Endothelial cell of umbilical vein (primary cell): ENCODE measurements at regions not wholly inside any gene's neighbourhood (a gene's known extent, or its start where the extent isn't known, plus 50 kb on each side); places are given as distances from the start of the nearest gene placed in this dataset.

Experiments
- BruUV-seq: library from RNA; stranded (reverse); fragments of 400-500 nt; replicated peaks from 2 replicates; lab custom pipeline; 2021; lab: Mats Ljungman, UMichigan
- CTCF ChIA-PET: fragments of 300-600, 350-600 bp; sonication (Branson Sonifier 250); formaldehyde crosslinking; loops from one replicate; lab custom pipeline; 2021; ENCODE audit warnings: antibody characterized with exemption, inconsistent platforms; lab: Charles Lee
- POLR2A ChIA-PET: fragments of 300-600, 350-600 bp; sonication (Branson Sonifier 250); formaldehyde crosslinking; loops from one replicate; lab custom pipeline; 2021; ENCODE audit warnings: antibody characterized with exemption, inconsistent platforms; lab: Charles Lee
- DNase-seq: peaks from one replicate; pipeline ENCODE4 v3.0.0-alpha.2; 2011; ENCODE audit warnings: low read depth, low spot score
- FAIRE-seq: peaks from 2 replicates; lab custom pipeline; 2011; peaks lifted over from hg19 to GRCh38; lab: Jason Lieb, UNC
- H2AFZ ChIP-seq: 2 replicates; pipeline ENCODE4 v1.6.0; 2012; ENCODE audit warnings: low read depth, low read length, control low read depth, inconsistent platforms
- H3K27ac ChIP-seq: 2 replicates; pipeline ENCODE4 v1.5.1; 2011; ENCODE audit warnings: low read depth, mild to moderate bottlenecking, control low read depth, low read length, moderate library complexity; ENCODE audit not compliant: insufficient read depth
- H3K27me3 ChIP-seq, 2 experiments: 2 replicates each; pipeline versions ENCODE4 v1.6.0 to v1.6.1; 2011; ENCODE audit warnings: low read length in 2 of 2, mixed read lengths in 1 of 2; ENCODE audit not compliant: control insufficient read depth in 2 of 2, insufficient read depth in 2 of 2
- H3K36me3 ChIP-seq, 2 experiments: 2 replicates in 1 of 2; 3 replicates in 1 of 2; pipeline ENCODE4 v1.5.1; 2011; ENCODE audit warnings: low read length in 2 of 2, mild to moderate bottlenecking in 1 of 2, moderate library complexity in 1 of 2; ENCODE audit not compliant: control insufficient read depth in 2 of 2, insufficient read depth in 2 of 2; ENCODE audit errors: extremely low read depth in 1 of 2
- H3K4me1 ChIP-seq: 3 replicates; pipeline ENCODE4 v1.5.1; 2011; ENCODE audit warnings: mild to moderate bottlenecking, low read length; ENCODE audit not compliant: control insufficient read depth, insufficient read depth; ENCODE audit errors: extremely low read depth
- H3K4me2 ChIP-seq: 2 replicates; pipeline ENCODE4 v1.6.1; 2011; ENCODE audit warnings: low read length, control low read depth, mixed read lengths; ENCODE audit not compliant: insufficient read depth
- H3K4me3 ChIP-seq, 3 experiments: fragments of 200-600 bp in 1 of 3; sonication (generic), shearing (Covaris generic) in 1 of 3; replicated peaks in 1 of 3; 2 replicates each; pipeline ENCODE4 v1.5.1; 2011 to 2016; ENCODE audit warnings: control low read depth in 3 of 3, low read length in 3 of 3, mild to moderate bottlenecking in 2 of 3, inconsistent platforms in 1 of 3, low read depth in 1 of 3, moderate library complexity in 1 of 3; ENCODE audit not compliant: insufficient read depth in 1 of 3
- H3K79me2 ChIP-seq: 2 replicates; pipeline ENCODE4 v1.6.0; 2012; ENCODE audit warnings: low read length, inconsistent platforms; ENCODE audit not compliant: control insufficient read depth, insufficient read depth
- H3K9ac ChIP-seq: replicated peaks from 2 replicates; pipeline ENCODE3; 2011; ENCODE audit warnings: low read length, control low read depth; ENCODE audit not compliant: insufficient read depth; ENCODE audit errors: extremely low read depth
- H3K9me1 ChIP-seq: replicated peaks from 3 replicates; pipeline ENCODE4 v1.6.0; 2011; ENCODE audit warnings: mild to moderate bottlenecking, low read length; ENCODE audit not compliant: control insufficient read depth, insufficient read depth; ENCODE audit errors: extremely low read depth
- H3K9me3 ChIP-seq: replicated peaks from 2 replicates; pipeline ENCODE4 v1.5.1; 2012; ENCODE audit warnings: low read length, inconsistent platforms; ENCODE audit not compliant: control insufficient read depth, insufficient read depth
- H4K20me1 ChIP-seq: replicated peaks from 2 replicates; pipeline ENCODE3; 2011; ENCODE audit warnings: mild to moderate bottlenecking, low read length; ENCODE audit not compliant: control insufficient read depth, insufficient read depth; ENCODE audit errors: extremely low read depth
- EZH2 ChIP-seq: IDR thresholded peaks from 2 replicates; pipeline ENCODE4 v1.6.1; 2012; ENCODE audit warnings: borderline replicate concordance, low read depth, mild to moderate bottlenecking, moderate library complexity, low read length, inconsistent platforms; ENCODE audit not compliant: severe bottlenecking
- FOS ChIP-seq: IDR thresholded peaks from 2 replicates; pipeline ENCODE4 v1.6.1; 2011; ENCODE audit warnings: mild to moderate bottlenecking, low read length, moderate library complexity, borderline replicate concordance; ENCODE audit not compliant: insufficient read depth
- GATA2 ChIP-seq: IDR thresholded peaks from 2 replicates; pipeline ENCODE4 v1.7.0; 2011; ENCODE audit warnings: low read depth, mild to moderate bottlenecking, moderate library complexity, mixed read lengths, low read length; ENCODE audit not compliant: insufficient read length, insufficient read depth
- JUN ChIP-seq: IDR thresholded peaks from 2 replicates; pipeline ENCODE4 v1.6.1; 2011; ENCODE audit warnings: borderline replicate concordance, low read depth; ENCODE audit not compliant: insufficient read length, insufficient read depth
- MYC ChIP-seq: IDR thresholded peaks from one replicate; pipeline ENCODE4 v1.6.1; 2011; ENCODE audit warnings: mild to moderate bottlenecking, low read depth, low read length
- POLR2A ChIP-seq: IDR thresholded peaks from 2 replicates; pipeline ENCODE4 v1.6.1; 2012; ENCODE audit warnings: low read depth, mild to moderate bottlenecking, control low read depth, low read length
- POLR2AphosphoS5 ChIP-seq: IDR thresholded peaks from 2 replicates; pipeline ENCODE4 v1.6.1; 2012; ENCODE audit warnings: low read depth, mild to moderate bottlenecking, control low read depth, low read length, moderate library complexity; ENCODE audit not compliant: insufficient read depth
- dilution Hi-C: fragments of 300-500 bp; cut with MboI; formaldehyde crosslinking; loops from one replicate; pipeline ENCODE4 v1.15.0; 2019; ENCODE audit warnings: low sequenced_read_pairs; ENCODE audit not compliant: extremely low pct_ligation_motif_present
- intact Hi-C: fragments of 100-400 bp; cut with micrococcal nuclease; formaldehyde crosslinking; loops from one replicate; pipeline ENCODE4 v1.10.0; 2022
- TF ChIP-seq, protein P1 (sequence below), 2 donors: IDR thresholded peaks; 1 replicate in 1 of 2; 2 replicates in 1 of 2; pipeline ENCODE4 v1.5.1; 2011; ENCODE audit warnings: low read length in 2 of 2, mild to moderate bottlenecking in 2 of 2, moderate library complexity in 2 of 2, control low read depth in 1 of 2, inconsistent platforms in 1 of 2, low read depth in 1 of 2; ENCODE audit not compliant: insufficient read depth in 1 of 2; ENCODE audit errors: extremely low read depth in 1 of 2
- TF ChIP-seq, protein P2 (sequence below): IDR thresholded peaks from 2 replicates; pipeline ENCODE4 v1.6.1; 2011; ENCODE audit not compliant: insufficient read depth, insufficient read length

DNA sequence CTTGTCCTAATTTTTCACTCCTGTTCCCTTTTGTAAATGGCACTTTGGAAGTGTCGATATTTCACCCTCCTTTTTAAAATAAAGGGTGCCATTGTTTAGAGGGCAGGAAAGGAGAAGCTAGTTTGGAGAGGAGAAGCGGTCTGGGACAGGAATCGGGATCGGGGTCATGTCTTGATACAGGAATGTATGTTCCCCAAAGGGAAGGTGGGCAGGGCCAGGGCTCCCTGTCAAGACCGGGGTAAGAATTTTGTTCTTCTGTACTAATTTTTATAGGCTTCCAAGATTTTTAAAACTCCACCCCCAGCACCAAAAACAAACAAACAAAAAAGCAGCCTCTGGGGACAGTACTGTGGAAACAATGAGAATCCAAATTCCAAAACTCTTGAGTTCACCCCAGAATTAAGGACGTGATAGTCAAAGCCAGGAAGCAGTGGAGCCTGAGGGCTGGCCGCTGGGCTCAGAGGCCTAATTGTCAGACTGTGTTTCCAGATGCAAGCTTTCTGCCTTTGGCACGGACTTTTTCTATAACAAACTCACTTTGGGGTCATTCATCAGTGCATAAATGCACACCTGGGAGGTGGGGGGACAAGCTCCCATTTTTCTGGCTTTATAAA is 250.4 kb upstream of the SIX2 start:
- intact Hi-C loops, result loop anchor here (5.0 kb wide), 1 partner anchor 123 kb away; no protein-coding TSS in a partner anchor
- Histone ChIP-seq H3K36me3 (no peaks in the 10 kb centered on the region), H4K20me1 (no peaks in the 10 kb centered on the region), H3K9ac (no peak overlapping the region), H2AFZ (no peak overlapping the region), H3K4me3 (no peak overlapping the region), H3K9me1 (no peaks in the 10 kb centered on the region), H3K79me2 (no peaks in the 10 kb centered on the region), H3K27ac (no peak overlapping the region), H3K4me1 (peaks cover 81% of the 10 kb centered on the region), H3K4me2 (no peak overlapping the region), H3K27me3 (no peaks in the 10 kb centered on the region), H3K9me3 (no peaks in the 10 kb centered on the region)
- no peak for FAIRE-seq
- dilution Hi-C loops, result no loop called here
- TF ChIP-seq, protein P1, sequence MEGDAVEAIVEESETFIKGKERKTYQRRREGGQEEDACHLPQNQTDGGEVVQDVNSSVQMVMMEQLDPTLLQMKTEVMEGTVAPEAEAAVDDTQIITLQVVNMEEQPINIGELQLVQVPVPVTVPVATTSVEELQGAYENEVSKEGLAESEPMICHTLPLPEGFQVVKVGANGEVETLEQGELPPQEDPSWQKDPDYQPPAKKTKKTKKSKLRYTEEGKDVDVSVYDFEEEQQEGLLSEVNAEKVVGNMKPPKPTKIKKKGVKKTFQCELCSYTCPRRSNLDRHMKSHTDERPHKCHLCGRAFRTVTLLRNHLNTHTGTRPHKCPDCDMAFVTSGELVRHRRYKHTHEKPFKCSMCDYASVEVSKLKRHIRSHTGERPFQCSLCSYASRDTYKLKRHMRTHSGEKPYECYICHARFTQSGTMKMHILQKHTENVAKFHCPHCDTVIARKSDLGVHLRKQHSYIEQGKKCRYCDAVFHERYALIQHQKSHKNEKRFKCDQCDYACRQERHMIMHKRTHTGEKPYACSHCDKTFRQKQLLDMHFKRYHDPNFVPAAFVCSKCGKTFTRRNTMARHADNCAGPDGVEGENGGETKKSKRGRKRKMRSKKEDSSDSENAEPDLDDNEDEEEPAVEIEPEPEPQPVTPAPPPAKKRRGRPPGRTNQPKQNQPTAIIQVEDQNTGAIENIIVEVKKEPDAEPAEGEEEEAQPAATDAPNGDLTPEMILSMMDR (IDR thresholded peaks at IDR 0.05; ENCODE audit: extremely low read depth in 1 of 2, insufficient read depth in 1 of 2, low read depth in 1 of 2, low read length in 2 of 2), result no peak
- TF ChIP-seq POLR2AphosphoS5, result no peak
- no peak for TF ChIP-seq MYC
- TF ChIP-seq JUN, result no peak
- TF ChIP-seq FOS, result no peak
- TF ChIP-seq, protein P2, sequence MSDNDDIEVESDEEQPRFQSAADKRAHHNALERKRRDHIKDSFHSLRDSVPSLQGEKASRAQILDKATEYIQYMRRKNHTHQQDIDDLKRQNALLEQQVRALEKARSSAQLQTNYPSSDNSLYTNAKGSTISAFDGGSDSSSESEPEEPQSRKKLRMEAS, result no peak
- no peak for TF ChIP-seq POLR2A
- no peak for TF ChIP-seq EZH2
- TF ChIP-seq GATA2, result no peak
- ChIA-PET CTCF (no interaction called here), POLR2A (no interaction called here)
- no TSS peak for BruUV-seq
- no peak for DNase-seq
